ENCODE measurements at regions not wholly inside any gene's neighbourhood (a gene's known extent, or its start where the extent isn't known, plus 50 kb on each side); places are given as distances from the start of the nearest gene placed in this dataset.

GRCh38 chr14:83395321-83395720, 1861.7 kb upstream of the SEL1L start:
- no peaks in the 10 kb centered on the region for H3K36me3 ChIP-seq (ENCODE audit: control insufficient read depth in 2 of 2, insufficient read depth in 2 of 2, low read length in 2 of 2)
- no peak overlapping the region for H3K27ac ChIP-seq (ENCODE audit: low read length)
- no peaks in the 10 kb centered on the region for H3K9me3 ChIP-seq (ENCODE audit: control insufficient read depth in 2 of 2, low read length in 2 of 2)
- no peaks in the 10 kb centered on the region for H3K27me3 ChIP-seq (ENCODE audit: control insufficient read depth in 1 of 2, insufficient read depth in 2 of 2, low read length in 2 of 2)
- no peak overlapping the region for H3K9ac ChIP-seq (ENCODE audit: low read length in 2 of 2)
- H3K4me1 ChIP-seq (ENCODE audit: control insufficient read depth, insufficient read depth, low read length) = no peaks in the 10 kb centered on the region
- H3K4me3 ChIP-seq (ENCODE audit: low read length in 2 of 2) = no peak overlapping the region

- Histone ChIP-seq H3K36me3 (ENCODE audit: control insufficient read depth in 2 of 2, insufficient read depth in 2 of 2, low read length in 2 of 2) (no peaks in the 10 kb centered on the region), H3K27me3 (ENCODE audit: control insufficient read depth in 1 of 2, insufficient read depth in 2 of 2, low read length in 2 of 2) (no peaks in the 10 kb centered on the region), H3K4me3 (ENCODE audit: low read length in 2 of 2) (no peak overlapping the region), H3K9ac (ENCODE audit: low read length in 2 of 2) (no peak overlapping the region), H3K9me3 (ENCODE audit: control insufficient read depth in 2 of 2, low read length in 2 of 2) (no peaks in the 10 kb centered on the region), H3K27ac (ENCODE audit: low read length) (no peak overlapping the region), H3K4me1 (ENCODE audit: control insufficient read depth, insufficient read depth, low read length) (no peaks in the 10 kb centered on the region)
These were observed 1882.8 kb upstream of the SEL1L start for GRCh38 chr14:83416476-83416875.

DNA sequence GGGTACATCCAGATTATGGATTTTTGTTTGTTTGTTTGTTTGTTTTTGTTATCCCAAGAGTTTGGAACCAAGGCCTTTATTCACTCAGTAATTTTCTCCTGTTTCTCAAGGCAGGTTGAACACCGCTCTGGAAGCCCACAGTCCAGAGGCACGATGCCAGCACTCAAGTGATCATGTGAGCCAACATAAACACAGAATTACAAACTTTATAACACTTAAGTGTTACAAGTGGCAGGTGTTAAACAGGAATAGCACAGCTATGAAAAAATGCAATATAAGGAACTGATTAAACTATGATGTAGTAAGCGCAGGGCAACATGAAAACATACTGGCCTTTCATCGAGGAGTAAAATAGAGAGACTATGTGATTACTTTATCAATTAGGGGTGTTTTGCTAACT, 1885.8 kb upstream of the SEL1L start:
- H3K4me1 ChIP-seq (ENCODE audit: control insufficient read depth, insufficient read depth, low read length) = no peaks in the 10 kb centered on the region
- no peaks in the 10 kb centered on the region for H3K36me3 ChIP-seq (ENCODE audit: control insufficient read depth in 2 of 2, insufficient read depth in 2 of 2, low read length in 2 of 2)
- H3K27ac ChIP-seq (ENCODE audit: low read length) = no peak overlapping the region
- H3K9me3 ChIP-seq (ENCODE audit: control insufficient read depth in 2 of 2, low read length in 2 of 2) = no peaks in the 10 kb centered on the region
- no peak overlapping the region for H3K9ac ChIP-seq (ENCODE audit: low read length in 2 of 2)
- no peak overlapping the region for H3K4me3 ChIP-seq (ENCODE audit: low read length in 2 of 2)
- no peaks in the 10 kb centered on the region for H3K27me3 ChIP-seq (ENCODE audit: control insufficient read depth in 1 of 2, insufficient read depth in 2 of 2, low read length in 2 of 2)

DNA sequence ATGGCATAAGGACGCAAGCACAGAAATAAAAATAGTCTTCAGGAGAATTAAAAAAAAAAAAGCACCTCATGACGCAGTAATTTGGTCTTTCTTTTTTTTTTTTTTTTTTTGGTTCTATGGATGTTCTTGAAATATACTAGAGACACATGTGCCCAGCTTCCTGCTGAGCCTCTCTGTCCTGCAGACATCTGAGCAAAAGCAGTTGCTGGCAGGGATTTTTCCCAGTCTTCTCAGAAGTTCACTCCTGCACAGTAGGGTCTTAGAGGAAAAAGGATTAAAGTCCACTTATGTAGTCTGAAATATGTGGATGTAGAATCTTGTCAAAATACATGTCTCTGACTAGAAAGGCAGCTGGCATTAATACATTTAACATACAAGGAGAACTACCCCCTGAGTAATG, 1888.1 kb upstream of the SEL1L start:
- Histone ChIP-seq H3K9me3 (ENCODE audit: control insufficient read depth in 2 of 2, low read length in 2 of 2) (no peaks in the 10 kb centered on the region), H3K4me1 (ENCODE audit: control insufficient read depth, insufficient read depth, low read length) (no peaks in the 10 kb centered on the region), H3K4me3 (ENCODE audit: low read length in 2 of 2) (no peak overlapping the region)

GRCh38 chr14:83425138-83425537, 1891.5 kb upstream of the SEL1L start:
- H3K9me3 ChIP-seq (ENCODE audit: control insufficient read depth in 2 of 2, low read length in 2 of 2) = no peaks in the 10 kb centered on the region

More for the DNA sequence above, 1888.1 kb upstream of the SEL1L start:
- H3K9ac ChIP-seq (ENCODE audit: low read length in 2 of 2) = no peak overlapping the region
- H3K27me3 ChIP-seq (ENCODE audit: control insufficient read depth in 1 of 2, insufficient read depth in 2 of 2, low read length in 2 of 2) = no peaks in the 10 kb centered on the region
- no peaks in the 10 kb centered on the region for H3K36me3 ChIP-seq (ENCODE audit: control insufficient read depth in 2 of 2, insufficient read depth in 2 of 2, low read length in 2 of 2)
- no peak overlapping the region for H3K27ac ChIP-seq (ENCODE audit: low read length)

DNA sequence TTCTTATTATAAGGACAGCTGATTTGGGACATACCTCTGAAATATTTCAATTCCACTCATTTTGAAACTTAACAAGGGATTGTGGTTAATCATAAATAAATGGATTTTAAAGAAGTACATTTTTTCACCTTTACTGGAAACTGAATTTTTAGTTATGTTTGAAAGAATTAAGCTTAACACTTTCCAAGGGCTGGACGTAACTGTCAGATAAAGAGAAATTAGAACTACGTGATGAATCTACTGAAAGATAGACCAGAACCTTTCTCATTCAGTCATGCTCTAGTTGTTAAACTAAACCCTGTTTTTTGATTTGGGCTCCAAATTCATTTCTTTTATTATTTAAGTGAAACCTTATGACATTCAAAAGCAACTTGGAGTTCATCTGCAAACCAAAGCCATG, 1892.1 kb upstream of the SEL1L start:
- Histone ChIP-seq H3K27me3 (ENCODE audit: control insufficient read depth in 1 of 2, insufficient read depth in 2 of 2, low read length in 2 of 2) (no peaks in the 10 kb centered on the region), H3K27ac (ENCODE audit: low read length) (no peak overlapping the region), H3K9me3 (ENCODE audit: control insufficient read depth in 2 of 2, low read length in 2 of 2) (no peaks in the 10 kb centered on the region), H3K4me1 (ENCODE audit: control insufficient read depth, insufficient read depth, low read length) (no peaks in the 10 kb centered on the region), H3K9ac (ENCODE audit: low read length in 2 of 2) (no peak overlapping the region), H3K4me3 (ENCODE audit: low read length in 2 of 2) (no peak overlapping the region), H3K36me3 (ENCODE audit: control insufficient read depth in 2 of 2, insufficient read depth in 2 of 2, low read length in 2 of 2) (no peaks in the 10 kb centered on the region)

More at GRCh38 chr14:83425138-83425537, 1891.5 kb upstream of the SEL1L start:
- no peaks in the 10 kb centered on the region for H3K27me3 ChIP-seq (ENCODE audit: control insufficient read depth in 1 of 2, insufficient read depth in 2 of 2, low read length in 2 of 2)
- no peaks in the 10 kb centered on the region for H3K4me1 ChIP-seq (ENCODE audit: control insufficient read depth, insufficient read depth, low read length)
- no peak overlapping the region for H3K4me3 ChIP-seq (ENCODE audit: low read length in 2 of 2)
- H3K9ac ChIP-seq (ENCODE audit: low read length in 2 of 2) = no peak overlapping the region
- no peak overlapping the region for H3K27ac ChIP-seq (ENCODE audit: low read length)
- H3K36me3 ChIP-seq (ENCODE audit: control insufficient read depth in 2 of 2, insufficient read depth in 2 of 2, low read length in 2 of 2) = no peaks in the 10 kb centered on the region

GRCh38 chr14:83433618-83434017, 1900.0 kb upstream of the SEL1L start:
- Histone ChIP-seq H3K27ac (ENCODE audit: low read length) (no peak overlapping the region), H3K4me1 (ENCODE audit: control insufficient read depth, insufficient read depth, low read length) (no peaks in the 10 kb centered on the region), H3K9ac (ENCODE audit: low read length in 2 of 2) (no peak overlapping the region), H3K27me3 (ENCODE audit: control insufficient read depth in 1 of 2, insufficient read depth in 2 of 2, low read length in 2 of 2) (no peaks in the 10 kb centered on the region), H3K9me3 (ENCODE audit: control insufficient read depth in 2 of 2, low read length in 2 of 2) (no peaks in the 10 kb centered on the region), H3K4me3 (ENCODE audit: low read length in 2 of 2) (no peak overlapping the region), H3K36me3 (ENCODE audit: control insufficient read depth in 2 of 2, insufficient read depth in 2 of 2, low read length in 2 of 2) (no peaks in the 10 kb centered on the region)

- no peak overlapping the region for H3K9ac ChIP-seq (ENCODE audit: low read length in 2 of 2)
- H3K36me3 ChIP-seq (ENCODE audit: control insufficient read depth in 2 of 2, insufficient read depth in 2 of 2, low read length in 2 of 2) = no peaks in the 10 kb centered on the region
- no peaks in the 10 kb centered on the region for H3K27me3 ChIP-seq (ENCODE audit: control insufficient read depth in 1 of 2, insufficient read depth in 2 of 2, low read length in 2 of 2)
- no peak overlapping the region for H3K4me3 ChIP-seq (ENCODE audit: low read length in 2 of 2)
- H3K27ac ChIP-seq (ENCODE audit: low read length) = no peak overlapping the region
- no peaks in the 10 kb centered on the region for H3K4me1 ChIP-seq (ENCODE audit: control insufficient read depth, insufficient read depth, low read length)
- no peaks in the 10 kb centered on the region for H3K9me3 ChIP-seq (ENCODE audit: control insufficient read depth in 2 of 2, low read length in 2 of 2)
These were observed 1908.1 kb upstream of the SEL1L start for GRCh38 chr14:83441801-83442200.

DNA sequence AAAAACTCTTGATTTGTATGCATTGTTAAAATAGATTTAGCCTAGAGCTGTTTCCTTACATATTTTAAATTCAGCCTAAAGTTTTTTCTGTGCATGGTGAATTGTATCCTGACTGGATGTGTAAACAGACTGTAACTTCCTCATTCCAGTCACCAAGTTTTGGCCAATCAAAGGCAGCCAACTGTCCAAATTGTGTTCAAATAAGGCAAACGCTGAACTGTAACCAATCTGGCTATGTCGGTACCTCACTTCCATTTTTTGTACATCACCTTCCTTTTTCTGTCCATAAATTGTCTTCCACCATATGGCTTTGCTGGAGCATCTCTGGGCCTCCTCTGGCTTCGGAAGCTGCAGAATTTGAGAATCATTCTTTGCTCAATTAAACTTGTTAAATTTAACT, 1921.9 kb upstream of the SEL1L start:
- H3K4me3 ChIP-seq (ENCODE audit: low read length in 2 of 2) = no peak overlapping the region
- no peak overlapping the region for H3K9ac ChIP-seq (ENCODE audit: low read length in 2 of 2)
- H3K27me3 ChIP-seq (ENCODE audit: control insufficient read depth in 1 of 2, insufficient read depth in 2 of 2, low read length in 2 of 2) = no peaks in the 10 kb centered on the region
- no peaks in the 10 kb centered on the region for H3K4me1 ChIP-seq (ENCODE audit: control insufficient read depth, insufficient read depth, low read length)
- H3K27ac ChIP-seq (ENCODE audit: low read length) = no peak overlapping the region
- H3K9me3 ChIP-seq (ENCODE audit: control insufficient read depth in 2 of 2, low read length in 2 of 2) = peaks cover 2 to 3% of the 10 kb centered on the region in 2 donors
- no peaks in the 10 kb centered on the region for H3K36me3 ChIP-seq (ENCODE audit: control insufficient read depth in 2 of 2, insufficient read depth in 2 of 2, low read length in 2 of 2)

GRCh38 chr14:83461521-83461920, 1927.9 kb upstream of the SEL1L start:
- Histone ChIP-seq H3K4me1 (ENCODE audit: control insufficient read depth, insufficient read depth, low read length) (no peaks in the 10 kb centered on the region), H3K9ac (ENCODE audit: low read length in 2 of 2) (no peak overlapping the region), H3K4me3 (ENCODE audit: low read length in 2 of 2) (no peak overlapping the region), H3K27ac (ENCODE audit: low read length) (no peak overlapping the region), H3K27me3 (ENCODE audit: control insufficient read depth in 1 of 2, insufficient read depth in 2 of 2, low read length in 2 of 2) (no peaks in the 10 kb centered on the region), H3K36me3 (ENCODE audit: control insufficient read depth in 2 of 2, insufficient read depth in 2 of 2, low read length in 2 of 2) (no peaks in the 10 kb centered on the region), H3K9me3 (ENCODE audit: control insufficient read depth in 2 of 2, low read length in 2 of 2) (no peaks in the 10 kb centered on the region)

DNA sequence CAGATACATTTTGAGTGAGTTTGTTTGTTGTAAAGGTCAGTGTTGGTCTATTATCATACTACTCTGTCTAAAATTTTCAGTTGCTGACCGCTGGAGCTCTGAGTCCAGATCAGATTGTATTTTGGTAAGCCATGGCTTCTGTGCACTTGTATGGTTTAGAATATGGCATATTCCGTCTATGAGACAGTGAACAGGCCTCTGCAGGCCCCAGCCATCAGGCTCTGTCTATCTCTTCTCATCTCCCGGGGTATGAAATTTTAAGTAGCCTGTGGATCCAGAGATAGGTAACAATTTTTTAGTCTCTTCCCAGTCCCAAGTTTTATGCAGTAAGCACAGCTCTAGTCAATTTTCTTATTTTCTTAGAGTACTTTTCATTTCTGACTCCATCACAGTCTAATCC, 1929.1 kb upstream of the SEL1L start:
- H3K4me3 ChIP-seq (ENCODE audit: low read length in 2 of 2) = no peak overlapping the region
- no peaks in the 10 kb centered on the region for H3K9me3 ChIP-seq (ENCODE audit: control insufficient read depth in 2 of 2, low read length in 2 of 2)
- H3K36me3 ChIP-seq (ENCODE audit: control insufficient read depth in 2 of 2, insufficient read depth in 2 of 2, low read length in 2 of 2) = no peaks in the 10 kb centered on the region
- H3K27ac ChIP-seq (ENCODE audit: low read length) = no peak overlapping the region
- no peak overlapping the region for H3K9ac ChIP-seq (ENCODE audit: low read length in 2 of 2)
- no peaks in the 10 kb centered on the region for H3K27me3 ChIP-seq (ENCODE audit: control insufficient read depth in 1 of 2, insufficient read depth in 2 of 2, low read length in 2 of 2)
- H3K4me1 ChIP-seq (ENCODE audit: control insufficient read depth, insufficient read depth, low read length) = no peaks in the 10 kb centered on the region
